ENCODE measurements at regions not wholly inside any gene's neighbourhood (a gene's known extent, or its start where the extent isn't known, plus 50 kb on each side); places are given as distances from the start of the nearest gene placed in this dataset.

DNA sequence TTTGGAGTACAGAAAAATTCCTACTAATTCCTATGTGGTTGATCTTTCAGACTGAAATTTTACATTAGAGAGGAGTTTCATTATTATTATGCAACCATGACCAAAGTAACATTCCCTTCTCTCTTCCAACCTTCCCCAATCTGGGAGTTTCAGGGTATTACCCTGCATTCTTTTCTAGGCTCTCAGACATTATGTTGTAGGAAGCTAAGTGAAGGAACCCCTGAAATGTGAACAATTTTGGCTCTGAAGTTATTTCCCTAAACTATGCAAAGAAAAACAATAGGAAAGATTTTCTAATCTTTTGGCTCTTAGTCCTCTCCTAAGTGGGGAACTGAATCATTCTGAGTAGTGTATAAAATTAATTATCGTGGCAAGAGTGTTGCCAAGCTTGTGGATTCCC, 63.3 kb upstream of the ZFAND5 start:
- TF ChIP-seq, protein P1, sequence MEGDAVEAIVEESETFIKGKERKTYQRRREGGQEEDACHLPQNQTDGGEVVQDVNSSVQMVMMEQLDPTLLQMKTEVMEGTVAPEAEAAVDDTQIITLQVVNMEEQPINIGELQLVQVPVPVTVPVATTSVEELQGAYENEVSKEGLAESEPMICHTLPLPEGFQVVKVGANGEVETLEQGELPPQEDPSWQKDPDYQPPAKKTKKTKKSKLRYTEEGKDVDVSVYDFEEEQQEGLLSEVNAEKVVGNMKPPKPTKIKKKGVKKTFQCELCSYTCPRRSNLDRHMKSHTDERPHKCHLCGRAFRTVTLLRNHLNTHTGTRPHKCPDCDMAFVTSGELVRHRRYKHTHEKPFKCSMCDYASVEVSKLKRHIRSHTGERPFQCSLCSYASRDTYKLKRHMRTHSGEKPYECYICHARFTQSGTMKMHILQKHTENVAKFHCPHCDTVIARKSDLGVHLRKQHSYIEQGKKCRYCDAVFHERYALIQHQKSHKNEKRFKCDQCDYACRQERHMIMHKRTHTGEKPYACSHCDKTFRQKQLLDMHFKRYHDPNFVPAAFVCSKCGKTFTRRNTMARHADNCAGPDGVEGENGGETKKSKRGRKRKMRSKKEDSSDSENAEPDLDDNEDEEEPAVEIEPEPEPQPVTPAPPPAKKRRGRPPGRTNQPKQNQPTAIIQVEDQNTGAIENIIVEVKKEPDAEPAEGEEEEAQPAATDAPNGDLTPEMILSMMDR (IDR thresholded peaks at IDR 0.05; ENCODE audit: insufficient read depth, missing control alignments), result no peak
- FAIRE-seq, result no peak
- DNase-seq (ENCODE audit: insufficient read length, low spot score), result no peak

DNA sequence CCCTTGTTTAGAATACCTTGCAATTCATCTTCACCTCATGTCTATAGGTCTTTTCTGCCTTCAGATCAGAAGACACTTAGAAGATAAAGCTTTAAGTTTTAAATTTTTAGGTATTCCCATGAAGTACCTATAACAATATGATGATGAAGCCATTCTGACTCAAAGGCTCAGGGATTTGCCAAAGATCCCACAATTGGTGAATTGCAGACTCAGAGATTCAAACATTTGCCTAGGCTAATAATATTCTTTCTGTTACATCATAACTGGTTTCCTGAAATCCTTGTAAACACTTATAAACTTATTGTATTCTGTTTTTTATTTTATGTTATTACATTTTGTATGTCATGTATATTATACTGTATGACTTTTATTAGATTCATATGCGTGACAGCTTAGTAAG, 62.8 kb upstream of the ZFAND5 start:
- TF ChIP-seq, protein P1 (IDR thresholded peaks at IDR 0.05; ENCODE audit: insufficient read depth, missing control alignments), result no peak
- FAIRE-seq, result no peak
- DNase-seq (ENCODE audit: insufficient read length, low spot score), result no peak

DNA sequence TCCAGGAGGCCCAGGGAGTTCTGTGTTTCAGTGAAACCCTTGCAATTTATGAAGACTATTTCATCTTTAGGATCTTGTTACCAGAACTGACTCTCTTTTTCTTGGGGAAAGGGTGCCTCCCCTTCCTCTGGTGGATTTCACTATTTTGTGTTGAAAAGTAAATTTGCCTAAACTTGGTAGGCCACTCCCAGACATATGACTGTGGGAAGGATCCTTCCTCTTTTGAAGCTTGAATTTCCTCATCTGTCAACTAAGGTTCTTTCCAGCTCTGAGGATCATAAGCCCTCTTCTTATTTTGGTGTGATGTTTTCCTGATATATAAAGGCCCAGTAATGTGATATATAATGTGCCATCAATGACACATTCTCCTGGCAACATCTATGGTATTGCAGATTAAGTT, 59.1 kb upstream of the ZFAND5 start:
- FAIRE-seq (no peak), DNase-seq (ENCODE audit: insufficient read length, low spot score) (no peak)
- TF ChIP-seq, protein P1 (IDR thresholded peaks at IDR 0.05; ENCODE audit: insufficient read depth, missing control alignments), result no peak

DNA sequence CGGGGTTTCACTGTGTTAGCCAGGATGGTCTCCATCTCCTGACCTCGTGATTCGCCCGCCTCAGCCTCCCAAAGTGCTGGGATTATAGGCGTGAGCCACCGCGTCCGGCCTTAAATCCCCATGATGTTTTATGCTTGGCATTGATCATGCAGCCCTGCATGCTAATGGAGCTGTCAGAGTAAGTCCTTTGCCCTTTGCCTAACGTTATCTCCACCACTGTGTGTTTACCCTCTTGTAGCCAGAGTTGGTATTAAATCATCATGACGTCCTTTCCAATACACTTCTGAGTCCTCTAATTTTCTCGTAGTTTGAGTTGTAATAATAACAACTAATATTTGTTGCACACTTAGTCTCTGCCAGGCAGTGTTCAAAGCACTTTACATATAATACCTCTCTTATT, 57.2 kb upstream of the ZFAND5 start:
- FAIRE-seq, result no peak
- TF ChIP-seq, protein P1 (IDR thresholded peaks at IDR 0.05; ENCODE audit: insufficient read depth, missing control alignments), result no peak
- no peak for DNase-seq (ENCODE audit: insufficient read length, low spot score)

DNA sequence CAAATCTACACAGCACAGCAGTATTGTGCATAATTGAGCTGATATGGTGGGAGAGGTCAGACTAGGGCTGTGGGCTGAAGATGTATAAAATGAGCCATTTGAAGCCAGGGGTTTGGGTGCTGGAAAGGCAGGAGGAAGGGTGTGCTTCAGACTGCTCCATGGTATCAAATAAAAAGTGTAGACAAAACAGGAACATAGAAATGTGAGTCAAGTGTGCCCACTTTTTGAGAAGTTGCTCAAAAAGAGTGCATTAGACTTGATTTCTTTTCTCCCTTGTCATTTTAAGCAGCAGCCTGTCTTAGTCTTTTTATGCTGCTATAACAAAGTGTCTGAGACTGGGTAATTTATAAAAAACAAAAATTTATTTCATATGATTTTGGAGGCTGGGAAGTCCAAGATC, 55.8 kb upstream of the ZFAND5 start:
- TF ChIP-seq, protein P1 (IDR thresholded peaks at IDR 0.05; ENCODE audit: insufficient read depth, missing control alignments), result no peak
- FAIRE-seq (no peak), DNase-seq (ENCODE audit: insufficient read length, low spot score) (no peak)

DNA sequence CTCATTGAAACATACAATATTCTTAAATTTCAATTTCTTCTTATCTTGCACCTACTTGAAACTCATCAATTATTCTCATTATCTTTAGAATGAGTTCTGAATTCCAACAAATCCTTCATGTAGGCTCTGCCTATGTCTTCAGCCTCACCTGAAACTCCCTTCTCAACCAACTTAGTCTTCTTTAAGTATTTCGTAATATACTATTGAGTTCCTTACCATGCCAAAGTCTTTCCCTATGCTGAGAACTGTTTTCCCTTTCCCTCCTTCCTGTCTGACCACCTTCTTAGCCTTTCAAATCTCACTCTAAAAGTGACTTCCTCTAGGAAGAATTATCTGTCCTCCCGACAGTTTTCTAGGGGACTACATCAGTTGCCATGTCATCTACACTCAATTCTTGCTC, 50.9 kb upstream of the ZFAND5 start:
- DNase-seq (ENCODE audit: insufficient read length, low spot score), result no peak
- FAIRE-seq, result no peak
- TF ChIP-seq, protein P1 (IDR thresholded peaks at IDR 0.05; ENCODE audit: insufficient read depth, missing control alignments), result no peak

DNA sequence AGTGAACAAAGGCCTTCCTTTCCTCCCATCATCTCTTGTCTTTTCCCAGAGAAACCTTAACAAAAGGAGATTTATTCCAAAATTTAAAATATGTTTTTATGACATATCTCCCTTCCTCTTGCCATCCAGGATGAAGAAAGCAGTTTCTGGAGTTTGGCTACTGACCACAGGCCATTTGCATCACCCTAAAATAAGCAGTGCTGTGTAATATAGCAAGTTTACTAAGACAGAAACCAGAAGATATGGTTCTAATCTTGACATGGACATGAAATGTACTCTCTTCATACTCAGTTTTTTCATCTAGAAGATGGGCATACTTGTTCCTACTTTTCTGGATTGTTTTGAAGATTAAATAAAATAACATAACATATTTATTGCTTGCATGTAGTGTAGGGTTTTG, 50.2 kb upstream of the ZFAND5 start:
- DNase-seq (ENCODE audit: insufficient read length, low spot score) (no peak), FAIRE-seq (no peak)
- TF ChIP-seq, protein P1 (IDR thresholded peaks at IDR 0.05; ENCODE audit: insufficient read depth, missing control alignments), result no peak

Data from D721Med (cell line).